CD14-positive monocyte (primary cell): ENCODE measurements at regions not wholly inside any gene's neighbourhood (a gene's known extent, or its start where the extent isn't known, plus 50 kb on each side); places are given as distances from the start of the nearest gene placed in this dataset.

Source experiments
- DNase-seq, 3 donors: peaks; one replicate each; pipeline ENCODE4 v3.0.0-alpha.2; 2011 to 2022
- H2AFZ ChIP-seq: 2 replicates; pipeline ENCODE4 v1.6.0; 2012; ENCODE audit warnings: mild to moderate bottlenecking, low read depth, low read length, inconsistent platforms; ENCODE audit not compliant: insufficient read depth, poor library complexity, severe bottlenecking
- H3K27ac ChIP-seq, 2 donors: 1 replicate in 1 of 2; 2 replicates in 1 of 2; pipeline ENCODE4 v1.5.1; 2012 to 2013; ENCODE audit warnings: low read length in 2 of 2, control low read depth in 1 of 2, inconsistent platforms in 1 of 2, low read depth in 1 of 2, mild to moderate bottlenecking in 1 of 2
- H3K27me3 ChIP-seq, 2 donors: one replicate each; pipeline versions ENCODE4 v1.6.0 to v1.6.1; 2011 to 2013; ENCODE audit warnings: low read length in 2 of 2; ENCODE audit not compliant: control insufficient read depth in 2 of 2, insufficient read depth in 2 of 2
- H3K36me3 ChIP-seq, 2 donors: replicated peaks in 1 of 2; 1 replicate in 1 of 2; 2 replicates in 1 of 2; pipeline versions ENCODE4 v1.5.1 to v1.6.1; 2012 to 2013; ENCODE audit warnings: low read length in 2 of 2, control low read depth in 1 of 2, inconsistent platforms in 1 of 2, mild to moderate bottlenecking in 1 of 2; ENCODE audit not compliant: insufficient read depth in 2 of 2, control insufficient read depth in 1 of 2
- H3K4me1 ChIP-seq, 2 donors: 1 replicate in 1 of 2; 2 replicates in 1 of 2; pipeline versions ENCODE4 v1.5.1 to v1.6.1; 2012 to 2013; ENCODE audit warnings: low read length in 2 of 2, control low read depth in 1 of 2, inconsistent platforms in 1 of 2, mild to moderate bottlenecking in 1 of 2, moderate library complexity in 1 of 2; ENCODE audit not compliant: insufficient read depth in 2 of 2, control insufficient read depth in 1 of 2
- H3K4me2 ChIP-seq: replicated peaks from 2 replicates; pipeline ENCODE3; 2012; ENCODE audit warnings: low read length, moderate library complexity, mild to moderate bottlenecking; ENCODE audit not compliant: poor library complexity, severe bottlenecking; ENCODE audit errors: extremely low read depth
- H3K4me3 ChIP-seq, 3 experiments: fragments of 200-600 bp in 1 of 3; sonication (generic) in 1 of 3; replicated peaks in 1 of 3; 1 replicate in 2 of 3; 2 replicates in 1 of 3; pipeline ENCODE4 v1.5.1; 2011 to 2013; ENCODE audit warnings: low read length in 3 of 3, mild to moderate bottlenecking in 3 of 3, control low read depth in 2 of 3, low read depth in 2 of 3, inconsistent platforms in 1 of 3, moderate library complexity in 1 of 3
- H3K79me2 ChIP-seq: 2 replicates; pipeline ENCODE4 v1.6.0; 2012; ENCODE audit warnings: mild to moderate bottlenecking, control low read depth, inconsistent platforms, low read length, moderate library complexity; ENCODE audit not compliant: insufficient read depth
- H3K9ac ChIP-seq: 2 replicates; pipeline ENCODE4 v1.6.0; 2017; ENCODE audit warnings: low read length, mild to moderate bottlenecking; ENCODE audit not compliant: insufficient read depth, poor library complexity, severe bottlenecking
- H3K9me3 ChIP-seq, 2 donors: replicated peaks in 1 of 2; 1 replicate in 1 of 2; 2 replicates in 1 of 2; pipeline versions ENCODE4 v1.5.1 to v1.6.1; 2012 to 2013; ENCODE audit warnings: low read length in 2 of 2, control low read depth in 1 of 2; ENCODE audit not compliant: control insufficient read depth in 1 of 2, insufficient read depth in 1 of 2
- H4K20me1 ChIP-seq: 2 replicates; pipeline ENCODE4 v1.6.0; 2012; ENCODE audit warnings: mild to moderate bottlenecking, low read length, control low read depth, moderate library complexity; ENCODE audit not compliant: insufficient read depth
- H3K27ac Mint-ChIP-seq, 7 donors: one replicate each; pipeline ENCODE4 v1.8.0; 2020; ENCODE audit warnings: mild to moderate bottlenecking in 7 of 7, mixed read lengths in 7 of 7, moderate library complexity in 6 of 7, inconsistent platforms in 2 of 7
- H3K27me3 Mint-ChIP-seq, 3 donors: one replicate each; pipeline ENCODE4 v1.8.0; 2021 to 2022; ENCODE audit warnings: low read depth in 3 of 3, mild to moderate bottlenecking in 3 of 3, mixed read lengths in 3 of 3, moderate library complexity in 3 of 3, inconsistent platforms in 1 of 3
- H3K36me3 Mint-ChIP-seq, 2 donors: one replicate each; pipeline ENCODE4 v1.8.0; 2020; ENCODE audit warnings: mixed read lengths in 2 of 2, inconsistent platforms in 1 of 2, mild to moderate bottlenecking in 1 of 2
- H3K4me1 Mint-ChIP-seq: one replicate; pipeline ENCODE4 v1.8.0; 2020; ENCODE audit warnings: mild to moderate bottlenecking, mixed read lengths
- H3K4me3 Mint-ChIP-seq, 2 donors: one replicate each; pipeline ENCODE4 v1.8.0; 2020; ENCODE audit warnings: mild to moderate bottlenecking in 2 of 2, mixed read lengths in 2 of 2, moderate library complexity in 1 of 2
- H3K9me3 Mint-ChIP-seq, 7 donors: one replicate each; pipeline ENCODE4 v1.8.0; 2020 to 2022; ENCODE audit warnings: mixed read lengths in 7 of 7, mild to moderate bottlenecking in 6 of 7, moderate library complexity in 6 of 7, inconsistent platforms in 2 of 7
- WGBS: methylation state at CpG from one replicate; pipeline ENCODE4 v1.1.5; 2013; ENCODE audit warnings: missing lambda C conversion rate; ENCODE audit not compliant: insufficient coverage; 5-methylcytosine and 5-hydroxymethylcytosine counted together
- intact Hi-C, 2 donors: fragments of 100-400 bp; cut with micrococcal nuclease; formaldehyde crosslinking; loops; one replicate each; pipeline versions ENCODE4 v1.15.0 to v1.15.1; 2023
- TF ChIP-seq, protein P1 (sequence below): fragments of 200-600 bp; IDR thresholded peaks from one replicate; pipeline ENCODE4 v1.8.0; 2022; ENCODE audit warnings: antibody characterized with exemption, mild to moderate bottlenecking

DNA sequence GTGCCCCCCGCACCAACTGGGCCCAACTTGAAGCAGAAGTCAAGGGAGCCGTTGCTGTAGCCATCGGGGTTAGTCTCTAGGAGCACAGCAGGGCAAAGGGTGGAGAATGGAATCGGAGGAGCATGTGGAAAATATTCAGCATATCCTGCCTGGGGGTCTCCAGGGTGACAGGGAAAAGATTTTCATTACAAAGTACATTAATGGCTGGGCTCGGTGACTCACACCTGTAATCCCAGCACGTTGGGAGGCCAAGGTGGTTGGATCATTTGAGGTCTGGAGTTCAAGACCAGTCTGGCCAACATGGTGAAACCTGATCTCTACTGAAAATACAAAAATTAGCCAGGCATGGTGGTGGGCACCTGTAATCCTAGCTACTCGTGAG, 53.8 kb upstream of the ABLIM1 start:
- Histone ChIP-seq H3K4me1 (peaks cover 2 to 11% of the 10 kb centered on the region in 2 donors), H3K9ac (no peak overlapping the region), H3K27me3 (no peaks in the 10 kb centered on the region), H3K9me3 (no peaks in the 10 kb centered on the region), H3K4me2 (no peak overlapping the region), H2AFZ (no peak overlapping the region), H3K4me3 (no peak overlapping the region), H3K79me2 (no peaks in the 10 kb centered on the region), H3K36me3 (no peaks in the 10 kb centered on the region), H4K20me1 (no peaks in the 10 kb centered on the region), H3K27ac (no peak overlapping the region)
- Mint-ChIP-seq H3K36me3 (no peaks in the 10 kb centered on the region), H3K4me1 (peaks cover 20% of the 10 kb centered on the region), H3K4me3 (no peak overlapping the region), H3K27ac (no peak overlapping the region), H3K27me3 (peaks cover 0 to 2% (median 0%) of the 10 kb centered on the region in 3 donors), H3K9me3 (peaks cover 0 to 6% (median 0%) of the 10 kb centered on the region in 7 donors)
- 100% methylated on average over 3 of the region's 7 CpGs for WGBS
- TF ChIP-seq, protein P1, sequence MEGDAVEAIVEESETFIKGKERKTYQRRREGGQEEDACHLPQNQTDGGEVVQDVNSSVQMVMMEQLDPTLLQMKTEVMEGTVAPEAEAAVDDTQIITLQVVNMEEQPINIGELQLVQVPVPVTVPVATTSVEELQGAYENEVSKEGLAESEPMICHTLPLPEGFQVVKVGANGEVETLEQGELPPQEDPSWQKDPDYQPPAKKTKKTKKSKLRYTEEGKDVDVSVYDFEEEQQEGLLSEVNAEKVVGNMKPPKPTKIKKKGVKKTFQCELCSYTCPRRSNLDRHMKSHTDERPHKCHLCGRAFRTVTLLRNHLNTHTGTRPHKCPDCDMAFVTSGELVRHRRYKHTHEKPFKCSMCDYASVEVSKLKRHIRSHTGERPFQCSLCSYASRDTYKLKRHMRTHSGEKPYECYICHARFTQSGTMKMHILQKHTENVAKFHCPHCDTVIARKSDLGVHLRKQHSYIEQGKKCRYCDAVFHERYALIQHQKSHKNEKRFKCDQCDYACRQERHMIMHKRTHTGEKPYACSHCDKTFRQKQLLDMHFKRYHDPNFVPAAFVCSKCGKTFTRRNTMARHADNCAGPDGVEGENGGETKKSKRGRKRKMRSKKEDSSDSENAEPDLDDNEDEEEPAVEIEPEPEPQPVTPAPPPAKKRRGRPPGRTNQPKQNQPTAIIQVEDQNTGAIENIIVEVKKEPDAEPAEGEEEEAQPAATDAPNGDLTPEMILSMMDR = no peak
- intact Hi-C loops = no loop called here
- no peak for DNase-seq

DNA sequence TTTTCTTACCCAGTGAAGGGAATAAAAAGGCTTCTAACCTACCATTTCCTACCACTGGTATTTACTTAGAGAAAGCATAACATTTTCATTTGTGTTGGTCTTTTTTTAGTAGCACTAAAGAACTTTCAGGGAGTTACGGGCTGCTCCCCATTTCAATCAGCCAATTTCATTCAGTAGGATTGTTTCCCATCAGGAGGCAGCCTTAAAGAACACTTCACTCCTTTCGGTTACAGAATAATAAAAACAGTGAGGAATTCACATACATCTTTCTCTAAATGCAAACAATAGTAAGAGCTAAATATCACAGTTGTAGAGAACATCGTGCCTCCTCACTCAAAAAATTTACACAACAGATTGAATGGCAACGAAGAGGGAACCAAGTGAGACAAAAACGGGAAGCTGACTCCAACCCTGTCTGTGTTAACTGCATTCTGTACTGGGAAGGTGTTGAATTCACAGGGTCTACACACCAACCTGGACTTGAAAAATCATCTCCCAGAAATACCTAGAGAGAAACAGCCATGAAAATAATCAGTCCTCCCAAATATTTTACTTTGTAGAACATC, 55.5 kb upstream of the ABLIM1 start:
- TF ChIP-seq, protein P1 = no peak
- peaks cover 2 to 7% of the 10 kb centered on the region in 2 donors for H3K4me1 ChIP-seq
- no peak overlapping the region for H3K4me2 ChIP-seq
- Mint-ChIP-seq H3K36me3 (no peaks in the 10 kb centered on the region), H3K4me3 (no peak overlapping the region), H3K4me1 (peaks cover 16% of the 10 kb centered on the region), H3K27ac (no peak overlapping the region), H3K9me3 (peaks cover 0 to 6% (median 0%) of the 10 kb centered on the region in 7 donors), H3K27me3 (peaks cover 0 to 2% (median 0%) of the 10 kb centered on the region in 3 donors)
- DNase-seq = peak in 1 of 3 donors; percentile 2
- H3K36me3 ChIP-seq = no peaks in the 10 kb centered on the region
- H3K27ac ChIP-seq = no peak overlapping the region
- no peak overlapping the region for H2AFZ ChIP-seq
- no peaks in the 10 kb centered on the region for H4K20me1 ChIP-seq
- no peaks in the 10 kb centered on the region for H3K27me3 ChIP-seq
- no peaks in the 10 kb centered on the region for H3K9me3 ChIP-seq
- intact Hi-C loops = no loop called here
- H3K79me2 ChIP-seq = no peaks in the 10 kb centered on the region
- H3K4me3 ChIP-seq = no peak overlapping the region
- H3K9ac ChIP-seq = no peak overlapping the region
- WGBS = no CpG with 5 or more reads among the region's 5 CpGs
